ENCODE measurements at regions not wholly inside any gene's neighbourhood (a gene's known extent, or its start where the extent isn't known, plus 50 kb on each side); places are given as distances from the start of the nearest gene placed in this dataset.

DNA sequence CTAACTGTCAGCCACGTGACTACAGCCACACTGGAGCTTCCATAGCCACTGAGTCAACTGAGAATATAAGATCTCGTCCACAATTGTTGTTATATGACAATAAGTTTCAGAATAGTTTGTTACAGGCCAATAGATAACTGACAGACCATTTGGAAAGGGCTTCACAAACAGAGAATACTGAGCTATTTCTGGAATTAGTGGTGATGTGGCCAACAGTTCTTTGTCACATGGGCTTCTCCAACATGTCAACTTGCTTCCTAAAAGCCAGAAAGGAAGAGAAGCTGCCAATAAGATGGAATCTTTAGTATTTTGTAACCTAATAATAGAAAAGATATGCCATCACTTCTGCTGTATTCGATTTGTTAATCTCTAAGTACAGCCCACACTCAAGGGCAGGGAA, 1220.4 kb downstream of the CDH8 start:
- TF ChIP-seq POLR2A (IDR thresholded peaks at IDR 0.05) (no peak), CTCF (IDR thresholded peaks at IDR 0.05 in 4 of 5, conservative IDR thresholded peaks at IDR 0.05 in 1 of 5) (no peak)
